ENCODE measurements at regions not wholly inside any gene's neighbourhood (a gene's known extent, or its start where the extent isn't known, plus 50 kb on each side); places are given as distances from the start of the nearest gene placed in this dataset.
"Not testable (repeated sequence)": the region's sequence is repeated elsewhere in the genome, so short reads cannot be mapped to it uniquely, and the experiment has no call there.

DNA sequence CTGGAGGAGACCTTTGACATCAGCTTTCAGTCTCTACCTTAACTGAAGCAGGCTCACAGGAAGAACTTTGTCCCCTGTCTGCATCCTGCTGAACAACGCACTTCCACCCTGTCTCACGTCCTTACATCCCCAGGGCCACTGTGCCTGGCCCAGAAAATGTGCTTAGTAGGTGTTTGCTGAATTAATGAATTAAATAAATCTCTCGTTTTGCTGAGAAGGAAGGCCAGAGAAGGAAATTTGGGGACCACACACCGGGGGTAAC lies 54.3 kb upstream of the CREB3L1 start:
- no peak for DNase-seq (ENCODE audit: low spot score)

DNA sequence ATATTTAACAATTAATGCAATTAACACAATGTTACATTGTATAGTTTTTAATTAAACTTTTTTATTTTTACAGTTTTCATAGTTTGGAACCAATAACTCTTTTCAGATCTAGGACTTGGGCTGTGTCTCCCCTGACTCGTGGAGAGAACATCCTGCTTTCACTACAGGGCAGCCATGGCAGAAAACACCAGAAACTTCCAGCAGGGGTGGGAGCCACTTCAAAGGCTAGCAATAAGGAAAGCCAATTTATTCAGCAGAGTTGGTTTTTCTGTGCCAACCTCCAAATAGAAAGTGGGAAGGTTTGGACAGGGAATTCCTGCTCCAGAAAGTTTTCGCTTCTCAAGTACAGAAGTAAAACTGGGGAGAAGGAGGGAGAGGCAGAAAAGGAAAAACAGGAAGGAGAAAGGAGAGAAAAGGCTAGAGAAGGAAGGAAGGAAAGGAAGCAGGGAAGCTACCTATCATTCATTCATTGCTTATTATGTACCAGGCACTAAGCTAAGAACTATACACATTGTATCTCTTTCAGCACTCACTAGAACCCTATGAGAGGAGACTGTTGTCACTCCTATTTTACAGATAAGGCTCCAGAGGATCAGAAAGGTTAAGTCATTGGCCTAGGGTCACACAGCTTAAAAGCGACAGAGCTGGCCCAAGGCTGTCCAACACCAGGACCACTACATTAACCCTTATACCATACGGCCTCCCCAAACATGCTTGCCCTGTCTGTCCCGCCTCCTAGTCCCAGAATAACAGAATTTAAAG lies 54.8 kb upstream of the CREB3L1 start:
- no peak for DNase-seq (ENCODE audit: low spot score)

DNA sequence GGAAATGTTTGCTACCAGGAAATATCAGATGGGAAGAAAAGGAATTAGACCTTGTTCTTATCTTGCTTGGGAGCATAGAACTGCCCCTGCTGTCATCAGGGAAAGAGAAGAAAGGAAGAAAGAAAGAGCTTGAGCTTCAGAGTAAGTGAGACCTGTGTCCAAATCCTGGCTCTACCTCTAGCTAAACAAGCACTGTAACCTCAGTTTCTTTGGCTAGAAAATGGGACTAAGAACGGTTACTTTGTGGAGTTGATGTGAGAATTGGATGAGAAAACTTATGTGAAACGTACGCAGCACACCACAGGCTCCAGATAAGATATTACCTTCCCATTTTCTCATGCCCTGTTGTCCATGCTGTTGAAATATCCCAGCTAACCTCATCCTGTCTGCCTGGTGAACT lies 57.1 kb upstream of the CREB3L1 start:
- no peak for DNase-seq (ENCODE audit: low spot score)

DNA sequence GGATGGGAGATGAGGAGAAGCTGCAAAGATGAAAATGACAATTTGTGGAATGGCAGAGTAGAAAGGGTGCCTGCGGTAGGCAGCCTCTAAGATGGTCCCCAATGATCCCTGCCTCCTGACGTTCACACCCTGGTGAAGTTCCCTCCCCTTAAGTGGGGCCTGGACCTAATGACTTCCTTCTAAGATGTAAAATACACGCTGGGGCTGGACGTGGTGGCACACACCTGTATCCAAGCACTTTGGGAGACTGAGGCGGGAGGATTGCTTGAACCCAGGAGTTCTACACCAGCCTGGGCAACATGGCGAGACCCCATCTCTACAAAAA lies 60.7 kb upstream of the CREB3L1 start:
- DNase-seq (ENCODE audit: low spot score) = no peak

DNA sequence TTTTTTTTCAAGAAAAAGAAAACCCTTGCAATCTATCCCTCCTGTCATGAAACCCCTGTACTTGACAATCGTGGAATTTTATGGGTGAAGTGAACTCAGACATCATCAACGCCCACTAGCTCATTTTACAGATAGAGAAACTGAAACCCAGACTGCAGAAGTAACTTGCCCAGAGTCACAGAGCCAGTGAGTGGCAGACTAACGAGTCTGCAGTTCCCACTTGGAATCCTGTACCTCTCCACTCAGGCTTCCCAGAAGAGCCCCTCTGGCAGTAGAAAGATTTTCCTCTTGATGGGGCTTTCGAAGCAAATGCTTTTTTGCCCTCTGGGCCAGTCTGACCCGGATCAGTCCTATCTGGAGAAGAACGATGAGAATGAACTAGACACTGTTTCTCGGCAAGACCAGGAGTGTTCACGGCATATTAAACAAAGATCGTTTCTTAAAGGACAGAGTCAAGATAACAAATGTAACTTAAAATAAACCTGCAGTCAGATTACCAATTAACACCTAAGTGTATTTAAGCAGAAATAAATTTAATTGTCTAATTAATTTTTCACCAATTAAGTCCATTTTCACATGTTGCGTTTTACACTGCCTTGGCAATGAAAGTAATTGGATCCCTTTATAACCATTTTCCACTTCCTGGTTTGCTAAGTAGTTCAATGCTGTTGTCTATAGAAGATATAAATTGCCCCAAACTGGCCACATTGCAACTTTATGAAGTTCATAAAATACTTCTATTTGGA lies 61.3 kb upstream of the CREB3L1 start:
- no peak for DNase-seq (ENCODE audit: low spot score)

DNA sequence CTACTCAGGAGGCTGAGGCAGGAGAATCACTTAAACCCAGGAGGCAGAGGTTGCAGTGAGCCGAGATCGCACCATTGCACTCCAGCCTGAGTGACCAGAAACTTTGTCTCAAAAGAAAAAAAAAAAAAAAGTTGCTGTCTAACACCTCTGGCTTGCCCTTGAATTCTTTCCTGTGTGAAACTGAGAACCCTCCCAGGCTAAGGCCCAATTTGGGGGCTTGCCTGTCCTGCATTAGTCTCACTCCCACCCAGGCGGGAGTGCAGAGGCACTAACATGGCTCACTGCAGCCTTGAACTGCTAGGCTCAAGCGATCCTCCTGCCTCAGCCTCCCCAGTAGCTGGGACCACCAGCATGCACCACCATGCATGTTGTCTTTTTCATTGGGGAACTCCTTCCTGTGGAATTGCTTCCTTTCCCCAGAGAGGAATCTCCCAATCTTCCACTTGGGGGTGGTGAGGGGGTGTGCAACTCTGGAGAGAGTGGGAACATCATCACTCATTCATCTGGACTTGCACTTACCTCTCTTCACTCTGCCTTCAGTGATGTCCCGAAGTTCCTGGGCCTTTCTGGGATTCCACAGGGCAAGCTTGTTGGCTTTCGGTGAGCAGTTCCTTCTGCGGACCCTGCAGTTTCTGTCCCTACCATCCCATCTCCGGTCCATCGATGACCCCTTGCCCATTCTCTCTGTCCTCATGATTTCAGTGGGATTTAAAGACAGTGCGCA lies 62.1 kb upstream of the CREB3L1 start:
- no peak for DNase-seq (ENCODE audit: low spot score)

DNA sequence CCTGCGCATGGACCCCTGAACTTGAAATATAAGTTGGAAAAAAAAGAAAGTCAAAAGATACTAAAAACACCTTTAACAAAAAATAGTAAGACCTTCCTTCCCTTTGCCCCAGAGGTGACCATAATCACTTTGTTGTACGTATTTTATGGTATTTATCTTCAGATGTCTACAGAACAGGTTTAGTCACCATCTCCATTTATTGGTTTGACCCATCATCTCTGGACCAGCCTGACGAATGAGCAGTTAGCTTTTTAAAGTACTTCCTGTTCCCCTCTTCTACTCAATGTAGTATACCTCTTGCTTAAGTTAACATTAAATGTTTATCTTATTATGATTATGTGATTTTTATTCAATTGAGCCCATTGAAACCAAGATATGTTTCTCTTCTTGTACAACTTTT lies 64.7 kb upstream of the CREB3L1 start:
- no peak for DNase-seq (ENCODE audit: low spot score)

DNA sequence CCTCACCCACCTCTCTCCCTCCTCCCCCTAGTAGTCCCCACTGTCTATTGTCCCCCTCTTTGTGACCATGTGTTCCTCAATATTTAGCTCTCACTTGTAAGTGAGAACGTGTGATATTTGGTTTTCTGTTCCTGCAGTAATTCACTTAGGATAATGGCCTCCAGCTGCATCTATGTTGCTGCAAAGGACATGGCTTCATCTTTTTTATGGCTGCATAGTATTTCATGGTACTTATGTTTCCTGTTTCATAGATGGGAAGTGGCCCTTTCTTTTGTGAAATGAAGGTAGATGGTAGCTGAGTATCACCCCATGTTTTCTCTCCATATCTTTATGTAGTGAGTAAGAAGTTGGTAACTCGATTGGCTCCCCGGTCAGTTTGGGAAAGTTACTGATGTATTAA lies 66.6 kb upstream of the CREB3L1 start:
- DNase-seq (ENCODE audit: low spot score) = no peak

DNA sequence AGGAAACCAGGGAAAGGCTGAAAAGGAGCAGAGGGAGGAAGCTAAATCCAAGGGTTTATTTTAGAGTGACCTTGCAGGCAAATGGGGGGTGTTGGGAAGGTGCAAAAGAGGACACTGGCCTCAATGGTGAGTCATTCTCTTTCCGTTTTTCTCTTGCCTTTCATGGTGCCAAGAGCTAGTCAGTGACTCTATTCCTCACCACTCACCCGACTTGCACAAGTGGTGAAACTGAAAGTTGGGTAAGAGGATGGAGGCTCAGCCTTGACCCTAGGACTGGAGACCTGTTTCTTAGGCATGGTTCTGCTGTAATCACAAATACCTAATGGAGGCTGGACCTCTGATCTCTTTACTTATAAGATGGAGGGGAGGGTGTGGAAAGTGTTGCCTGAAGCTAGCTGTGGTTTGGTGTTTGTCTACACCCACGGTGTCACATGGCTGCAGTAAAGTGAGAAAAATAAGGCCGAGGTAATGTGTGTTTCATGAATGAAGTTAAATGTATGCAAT lies 67.3 kb upstream of the CREB3L1 start:
- peak; percentile 13 for DNase-seq (ENCODE audit: low spot score)

DNA sequence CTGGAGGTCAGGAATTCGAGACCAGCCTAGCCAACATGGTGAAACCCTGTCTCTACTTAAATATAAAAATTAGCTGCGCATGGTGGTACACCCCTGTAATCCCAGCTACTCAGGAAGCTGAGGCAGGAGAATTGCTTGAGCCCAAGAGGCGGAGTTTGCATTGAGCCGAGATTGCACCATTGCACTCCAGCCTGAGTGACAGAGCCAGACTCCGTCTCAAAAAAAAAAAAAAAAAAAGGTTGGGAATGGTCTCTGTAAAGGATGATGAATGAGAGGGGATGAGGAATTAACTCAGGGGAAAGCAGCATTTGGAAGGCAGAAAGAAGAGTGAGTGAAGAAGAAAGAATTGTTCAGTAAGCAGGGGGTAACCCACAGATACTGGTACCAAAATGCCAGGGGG lies 67.8 kb upstream of the CREB3L1 start:
- not testable (repeated sequence) for DNase-seq (ENCODE audit: low spot score)

DNA sequence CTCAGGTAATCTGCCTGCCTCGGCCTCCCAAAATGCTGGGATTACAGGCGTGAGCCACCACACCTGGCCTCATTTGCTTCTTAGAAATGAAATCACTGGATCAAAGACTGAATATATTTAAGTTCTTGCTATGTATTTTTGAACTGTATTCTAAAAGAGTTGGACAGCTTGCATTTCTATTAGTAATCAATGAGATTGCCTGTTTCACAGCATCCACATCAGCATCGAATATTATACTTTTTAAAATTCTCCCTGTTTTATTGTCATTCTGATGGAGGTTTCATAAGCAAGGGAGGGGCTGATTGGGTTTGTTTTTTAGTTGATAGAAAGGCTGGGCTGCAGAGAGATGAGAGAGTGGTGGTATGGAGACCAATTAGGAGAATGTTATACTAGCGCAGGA lies 68.7 kb upstream of the CREB3L1 start:
- no peak for DNase-seq (ENCODE audit: low spot score)

DNA sequence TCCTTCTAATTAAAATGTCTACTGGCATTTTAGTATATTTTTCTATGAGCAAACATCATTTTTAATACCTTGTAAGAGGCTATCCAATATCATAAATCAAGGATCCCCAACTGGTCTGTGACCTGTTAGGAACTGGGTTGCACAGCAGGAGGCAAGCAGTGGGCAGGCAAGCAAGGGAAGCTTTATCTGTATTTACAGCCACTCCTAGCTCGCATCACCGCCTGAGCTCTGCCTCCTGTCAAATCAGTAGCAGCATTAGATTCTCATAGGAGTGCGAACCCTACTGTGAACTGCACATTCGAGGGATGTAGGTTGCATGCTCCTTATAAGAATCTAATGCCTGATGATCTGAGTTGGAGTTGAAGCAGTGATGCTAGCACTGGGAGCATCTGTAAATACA lies 70.2 kb upstream of the CREB3L1 start:
- no peak for DNase-seq (ENCODE audit: low spot score)

DNA sequence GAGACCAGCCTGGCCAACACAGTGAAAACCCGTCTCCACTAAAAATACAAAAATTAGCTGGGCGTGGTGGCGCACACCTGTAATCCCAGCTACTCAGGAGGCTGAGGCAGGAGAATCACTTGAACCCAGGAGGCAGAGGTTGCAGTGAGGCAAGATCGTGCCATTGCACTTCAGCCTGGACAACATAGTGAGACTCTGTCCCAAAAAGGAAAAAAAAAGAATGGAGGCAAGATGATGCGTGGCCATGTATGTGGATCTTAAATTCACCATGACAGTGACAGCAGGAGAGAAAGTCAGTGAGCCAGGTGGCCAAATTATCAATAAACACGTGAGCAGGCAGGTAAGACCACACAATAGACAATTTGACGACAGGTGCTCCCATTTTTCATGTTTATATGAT lies 73.0 kb upstream of the CREB3L1 start:
- not testable (repeated sequence) for DNase-seq (ENCODE audit: low spot score)

DNA sequence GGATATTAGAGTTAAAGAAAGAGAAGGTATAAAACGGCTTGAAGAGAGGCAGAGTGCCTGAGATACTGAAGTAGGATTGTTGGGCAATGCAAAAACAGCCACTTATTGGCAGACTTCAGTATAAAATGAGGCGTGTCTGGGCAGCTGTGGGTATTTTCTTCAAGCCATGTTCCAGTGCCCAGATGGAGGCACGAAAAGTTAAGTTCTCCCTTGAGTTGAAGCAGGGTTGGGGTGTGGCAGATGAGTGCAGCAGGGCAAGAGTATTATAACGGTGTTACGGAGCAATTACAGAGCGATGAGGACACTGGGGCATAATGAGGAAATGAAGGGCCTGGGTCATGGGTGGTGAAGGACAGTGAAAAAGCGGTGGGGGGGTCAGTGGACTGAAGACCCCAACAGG lies 73.7 kb upstream of the CREB3L1 start:
- no peak for DNase-seq (ENCODE audit: low spot score)

DNA sequence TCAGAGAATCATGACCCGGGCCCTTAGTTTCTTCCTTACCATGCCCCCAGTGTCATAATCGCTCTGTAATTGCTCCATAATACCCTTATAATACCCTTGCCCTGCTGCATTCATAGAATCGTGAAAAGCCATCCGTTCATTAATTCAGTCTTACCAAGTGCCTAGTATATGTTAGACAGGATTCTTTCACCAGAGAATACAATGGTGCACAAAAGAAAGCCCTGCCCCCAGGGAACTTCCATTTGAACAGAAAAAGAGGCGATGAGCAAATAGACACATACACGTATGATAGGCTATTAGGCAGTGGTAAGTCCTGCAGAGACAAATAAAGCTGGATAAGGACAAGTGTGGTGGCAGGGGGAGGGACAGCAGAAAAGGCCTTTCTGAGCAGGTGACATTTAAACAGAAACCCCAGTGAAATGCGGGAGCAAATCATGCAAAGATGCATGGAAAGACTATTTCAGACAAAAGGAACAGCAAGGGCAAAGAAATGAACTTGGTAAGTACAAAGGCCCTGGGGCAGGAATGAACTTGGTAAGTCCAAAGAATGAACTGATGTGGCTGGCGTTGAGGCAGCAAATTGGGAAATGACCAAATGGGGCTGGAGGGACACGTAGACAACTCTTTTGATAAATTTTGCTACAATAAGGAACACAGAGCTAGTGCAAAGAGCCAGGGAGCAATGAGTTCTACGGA lies 74.6 kb upstream of the CREB3L1 start:
- DNase-seq (ENCODE audit: low spot score) = no peak

DNA sequence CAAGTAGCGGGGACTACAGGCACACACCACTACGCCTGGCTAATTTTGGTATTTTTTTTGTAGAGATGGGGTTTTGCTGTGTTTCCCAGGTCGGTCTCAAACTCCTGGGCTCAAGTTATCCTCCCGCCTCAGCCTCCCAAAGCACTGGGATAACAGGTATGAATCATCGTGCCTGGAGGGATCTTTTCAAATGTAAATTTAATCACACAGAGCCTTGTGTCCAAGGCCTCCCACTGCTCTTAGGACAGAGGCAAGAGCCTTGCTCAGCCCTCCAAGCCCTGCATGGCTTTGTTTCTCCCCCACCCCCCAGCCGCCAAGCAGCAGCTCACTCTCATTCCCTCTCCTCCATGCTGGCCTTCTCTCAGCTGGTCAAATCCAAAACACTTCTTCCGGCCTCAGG lies 75.3 kb upstream of the CREB3L1 start:
- DNase-seq (ENCODE audit: low spot score) = no peak

DNA sequence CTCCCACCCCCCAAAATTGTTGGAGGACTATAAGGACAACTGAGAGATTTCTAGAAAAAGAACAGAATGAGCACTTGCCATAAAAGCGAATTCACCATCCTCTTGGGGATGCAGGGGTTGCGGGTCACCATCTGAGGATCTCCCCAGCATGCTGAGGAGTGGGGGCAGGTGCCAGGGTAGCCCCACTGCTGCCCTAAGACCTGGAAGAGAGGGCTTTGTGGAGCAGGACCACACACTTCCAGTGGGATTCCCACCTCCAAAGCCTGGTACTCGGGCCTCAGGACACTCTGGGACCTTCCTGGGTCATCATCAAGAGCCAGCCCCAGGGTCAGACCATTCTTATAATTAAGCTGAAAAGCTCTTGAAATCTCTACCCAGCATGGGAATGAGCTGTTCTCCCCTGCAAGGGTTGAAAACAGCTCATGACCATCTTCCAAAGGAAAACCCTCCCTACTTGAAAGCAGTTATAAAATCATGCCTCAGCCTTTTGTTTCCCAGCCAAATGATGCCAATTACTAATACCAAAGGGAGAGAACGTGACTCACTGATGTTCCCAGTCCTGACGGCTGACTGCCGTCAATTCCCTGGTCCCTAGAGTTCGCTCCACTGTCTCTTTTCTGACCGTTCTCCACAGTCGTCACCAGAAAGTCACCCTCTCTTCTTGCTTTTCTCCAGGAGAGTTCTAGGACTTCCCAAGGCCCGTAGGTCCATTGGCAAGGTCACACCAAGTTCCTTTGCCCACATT lies 76.8 kb upstream of the CREB3L1 start:
- no peak for DNase-seq (ENCODE audit: low spot score)

DNA sequence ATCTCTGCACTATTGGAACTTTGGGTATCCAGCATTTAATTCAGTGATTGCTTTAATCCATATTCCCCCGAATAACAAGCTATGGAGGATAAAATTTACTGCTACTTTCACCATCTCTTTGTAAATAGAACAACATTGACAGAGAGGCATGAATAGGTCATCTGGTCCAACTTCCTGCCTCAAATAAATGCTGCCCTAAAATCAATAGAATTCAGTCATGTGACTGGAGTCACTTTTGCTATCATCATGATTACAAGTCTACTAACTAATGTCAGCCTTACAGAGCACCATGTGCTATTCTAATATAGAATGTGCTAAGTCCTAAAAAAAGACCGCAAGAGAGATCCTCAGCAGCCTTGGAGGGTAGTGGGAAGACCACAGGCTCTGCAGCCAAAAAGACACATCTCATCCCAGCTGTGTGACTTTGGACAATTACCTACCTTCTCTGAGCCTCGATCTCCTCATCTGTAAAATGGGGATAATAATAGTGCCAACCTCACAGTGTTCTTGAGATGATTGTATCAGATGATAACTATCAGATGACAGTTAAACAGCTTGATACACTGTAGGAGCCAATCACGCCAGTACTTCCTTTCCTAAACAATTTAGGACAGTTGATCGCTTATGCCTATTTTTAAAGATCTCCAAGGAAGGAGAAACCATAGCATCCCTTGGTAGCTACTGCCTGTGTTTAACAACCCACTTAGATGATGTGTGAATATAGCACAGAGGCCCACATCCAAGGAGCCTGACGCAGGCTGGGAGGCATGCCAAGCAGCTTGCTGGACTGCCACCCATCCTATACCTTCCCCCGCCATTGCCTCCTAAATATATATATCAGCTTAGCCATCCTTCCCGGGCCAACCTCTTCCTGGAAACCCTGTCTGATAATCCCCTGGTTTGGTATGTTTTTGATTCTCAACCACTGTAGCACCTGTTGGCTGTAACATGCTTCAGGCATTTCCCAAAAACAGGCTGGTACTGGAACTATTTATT lies 77.3 kb upstream of the PHF21A start:
- no peak for DNase-seq (ENCODE audit: low spot score)

DNA sequence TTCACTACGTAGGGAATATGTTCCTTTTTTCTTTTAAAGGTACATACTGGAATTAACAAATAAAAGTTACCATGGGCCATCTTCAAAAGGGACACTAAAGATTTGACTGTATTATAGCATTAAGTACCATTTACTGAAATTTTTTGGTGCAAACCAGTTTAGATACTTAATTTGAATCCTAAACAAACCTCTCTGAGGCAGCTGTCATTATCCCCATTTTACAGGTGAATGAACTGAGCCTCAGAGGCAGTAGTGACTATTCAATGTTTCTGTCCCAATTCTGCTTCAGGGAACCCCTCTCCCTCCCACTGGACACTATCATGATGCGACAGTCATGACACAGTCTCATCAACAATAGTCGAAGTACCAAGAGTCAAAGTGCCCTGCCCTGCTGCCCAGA lies 76.2 kb upstream of the PHF21A start:
- DNase-seq (ENCODE audit: low spot score) = no peak

DNA sequence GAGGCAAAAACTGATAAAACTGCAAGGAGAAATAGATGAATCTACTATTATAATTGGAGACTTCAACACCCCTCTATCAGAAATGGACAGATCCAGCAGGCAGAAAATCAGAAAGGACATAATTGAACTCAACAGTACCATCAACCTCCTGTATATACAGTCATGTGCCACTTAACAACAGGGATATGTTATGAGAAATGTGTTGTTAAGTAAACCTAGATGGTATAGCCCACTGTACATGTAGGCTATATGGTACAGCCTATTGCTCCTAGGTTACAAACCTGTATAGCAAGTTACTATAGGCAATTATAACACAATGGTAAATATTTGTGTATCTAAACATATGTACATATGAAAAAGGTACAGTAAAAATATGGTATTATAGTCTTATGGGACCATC lies 66.8 kb upstream of the PHF21A start:
- DNase-seq (ENCODE audit: low spot score) = no peak

DNA sequence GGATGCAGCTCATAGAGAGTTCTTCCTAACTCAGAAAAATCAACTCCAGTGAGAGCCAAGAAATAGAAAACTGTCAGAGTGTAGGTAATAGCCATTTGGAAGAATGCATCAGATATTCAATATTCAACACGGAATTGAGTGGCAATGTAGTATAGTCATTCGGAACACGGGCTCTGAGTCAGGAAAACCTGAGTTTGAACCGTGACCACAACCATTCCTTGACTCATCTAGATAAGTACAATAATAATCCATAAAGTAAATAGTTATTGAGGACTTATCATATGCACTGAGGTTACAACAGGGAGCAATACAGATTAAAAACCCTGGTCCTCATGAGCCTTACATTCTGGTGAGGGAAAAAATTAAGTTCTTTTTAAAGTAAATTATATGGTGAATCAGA lies 62.6 kb upstream of the PHF21A start:
- no peak for DNase-seq (ENCODE audit: low spot score)

All from NAMALWA (cell line).